ENCODE measurements at regions not wholly inside any gene's neighbourhood (a gene's known extent, or its start where the extent isn't known, plus 50 kb on each side); places are given as distances from the start of the nearest gene placed in this dataset.

DNA sequence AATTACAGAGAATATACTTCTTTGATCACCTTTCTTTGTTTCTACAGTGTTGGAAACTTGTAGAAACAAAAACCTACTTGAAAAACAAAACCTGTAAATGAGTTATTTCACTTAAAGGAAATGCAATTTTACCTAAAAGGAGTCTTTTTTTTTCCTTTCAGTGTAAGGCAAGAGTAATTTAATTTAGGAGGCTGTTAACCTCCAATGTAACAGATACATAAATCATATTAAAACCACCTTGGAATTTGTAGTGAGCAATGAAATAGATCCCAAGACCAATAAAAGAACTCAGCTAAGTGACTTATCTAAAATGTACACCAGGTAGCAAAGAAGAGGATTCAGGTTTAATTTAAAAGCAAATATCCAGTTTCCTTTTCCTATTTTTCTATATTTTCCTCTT, 524.8 kb downstream of the CSNK1G3 start:
- TF ChIP-seq POLR2AphosphoS5 (IDR thresholded peaks at IDR 0.05) (no peak), POLR2A (IDR thresholded peaks at IDR 0.05) (no peak)
- TF ChIP-seq, protein P1, sequence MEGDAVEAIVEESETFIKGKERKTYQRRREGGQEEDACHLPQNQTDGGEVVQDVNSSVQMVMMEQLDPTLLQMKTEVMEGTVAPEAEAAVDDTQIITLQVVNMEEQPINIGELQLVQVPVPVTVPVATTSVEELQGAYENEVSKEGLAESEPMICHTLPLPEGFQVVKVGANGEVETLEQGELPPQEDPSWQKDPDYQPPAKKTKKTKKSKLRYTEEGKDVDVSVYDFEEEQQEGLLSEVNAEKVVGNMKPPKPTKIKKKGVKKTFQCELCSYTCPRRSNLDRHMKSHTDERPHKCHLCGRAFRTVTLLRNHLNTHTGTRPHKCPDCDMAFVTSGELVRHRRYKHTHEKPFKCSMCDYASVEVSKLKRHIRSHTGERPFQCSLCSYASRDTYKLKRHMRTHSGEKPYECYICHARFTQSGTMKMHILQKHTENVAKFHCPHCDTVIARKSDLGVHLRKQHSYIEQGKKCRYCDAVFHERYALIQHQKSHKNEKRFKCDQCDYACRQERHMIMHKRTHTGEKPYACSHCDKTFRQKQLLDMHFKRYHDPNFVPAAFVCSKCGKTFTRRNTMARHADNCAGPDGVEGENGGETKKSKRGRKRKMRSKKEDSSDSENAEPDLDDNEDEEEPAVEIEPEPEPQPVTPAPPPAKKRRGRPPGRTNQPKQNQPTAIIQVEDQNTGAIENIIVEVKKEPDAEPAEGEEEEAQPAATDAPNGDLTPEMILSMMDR (IDR thresholded peaks at IDR 0.05) = no peak
